ENCODE measurements at regions not wholly inside any gene's neighbourhood (a gene's known extent, or its start where the extent isn't known, plus 50 kb on each side); places are given as distances from the start of the nearest gene placed in this dataset.

DNA sequence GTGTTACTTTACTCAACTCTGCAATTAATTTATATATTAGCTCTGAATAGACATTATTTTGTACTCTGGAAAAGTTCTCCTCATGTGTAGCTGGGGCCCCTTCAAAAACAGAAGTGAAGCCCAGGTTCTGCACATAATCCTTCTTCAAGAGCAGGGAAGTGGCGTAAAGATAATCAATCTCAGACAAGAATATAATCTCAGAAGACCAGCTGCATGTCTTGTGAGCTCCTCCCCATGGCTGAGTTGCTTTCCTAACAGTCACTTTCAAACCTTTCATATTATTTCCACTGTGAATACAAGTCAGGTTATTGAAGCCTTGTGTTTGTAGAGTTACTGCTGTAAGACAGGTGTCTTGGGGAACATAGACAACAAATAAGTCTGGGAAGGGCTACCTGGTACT lies 691.9 kb downstream of the RFPL4B start:
- H3K27ac Mint-ChIP-seq = no peak overlapping the region
- H3K9me3 Mint-ChIP-seq = peaks cover 16% of the 10 kb centered on the region
- TF ChIP-seq CTCF (IDR thresholded peaks at IDR 0.05) = no peak
- no peak for DNase-seq
- H3K36me3 Mint-ChIP-seq (ENCODE audit: low read depth) = peaks cover 7% of the 10 kb centered on the region
- H3K4me1 Mint-ChIP-seq = peaks cover 8% of the 10 kb centered on the region
- no peak overlapping the region for H3K4me3 Mint-ChIP-seq
- H3K27me3 Mint-ChIP-seq (ENCODE audit: low read depth, poor library complexity) = no peaks in the 10 kb centered on the region

DNA sequence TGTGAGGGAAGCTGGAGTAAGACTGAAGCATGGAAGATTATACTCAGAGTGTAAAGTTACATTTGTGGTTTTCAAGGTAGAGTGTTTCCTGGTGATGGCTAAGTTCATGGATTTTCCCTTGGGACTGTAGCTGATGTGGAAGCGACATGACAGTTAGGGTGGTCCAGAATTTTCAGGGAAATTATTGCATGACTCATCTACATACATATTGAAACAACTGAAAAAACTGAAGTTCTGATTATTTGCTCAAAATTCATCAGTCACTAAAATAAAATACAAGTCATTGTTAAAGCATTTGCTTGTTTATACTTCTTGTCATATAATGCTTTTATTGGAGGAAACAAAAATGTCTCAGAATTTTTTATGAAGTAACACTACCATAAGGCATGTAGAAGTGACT lies 700.0 kb downstream of the RFPL4B start:
- no peak overlapping the region for H3K4me3 Mint-ChIP-seq
- no peak for DNase-seq
- no peaks in the 10 kb centered on the region for H3K27me3 Mint-ChIP-seq (ENCODE audit: low read depth, poor library complexity)
- H3K36me3 Mint-ChIP-seq (ENCODE audit: low read depth) = peaks cover 4% of the 10 kb centered on the region
- H3K27ac Mint-ChIP-seq = no peak overlapping the region
- peaks cover 35% of the 10 kb centered on the region for H3K4me1 Mint-ChIP-seq
- H3K9me3 Mint-ChIP-seq = peaks cover 8% of the 10 kb centered on the region
- TF ChIP-seq CTCF (IDR thresholded peaks at IDR 0.05) = no peak

- no peak overlapping the region for H3K27ac Mint-ChIP-seq
- H3K27me3 Mint-ChIP-seq (ENCODE audit: low read depth, poor library complexity) = no peaks in the 10 kb centered on the region
- DNase-seq = no peak
- TF ChIP-seq CTCF (IDR thresholded peaks at IDR 0.05) = no peak
- H3K4me3 Mint-ChIP-seq = no peak overlapping the region
- no peaks in the 10 kb centered on the region for H3K36me3 Mint-ChIP-seq (ENCODE audit: low read depth)
- H3K4me1 Mint-ChIP-seq = peaks cover 42% of the 10 kb centered on the region
- H3K9me3 Mint-ChIP-seq = peaks cover 1% of the 10 kb centered on the region
Observed at GRCh38 chr6:113047932-113048331, 700.8 kb downstream of the RFPL4B start.

DNA sequence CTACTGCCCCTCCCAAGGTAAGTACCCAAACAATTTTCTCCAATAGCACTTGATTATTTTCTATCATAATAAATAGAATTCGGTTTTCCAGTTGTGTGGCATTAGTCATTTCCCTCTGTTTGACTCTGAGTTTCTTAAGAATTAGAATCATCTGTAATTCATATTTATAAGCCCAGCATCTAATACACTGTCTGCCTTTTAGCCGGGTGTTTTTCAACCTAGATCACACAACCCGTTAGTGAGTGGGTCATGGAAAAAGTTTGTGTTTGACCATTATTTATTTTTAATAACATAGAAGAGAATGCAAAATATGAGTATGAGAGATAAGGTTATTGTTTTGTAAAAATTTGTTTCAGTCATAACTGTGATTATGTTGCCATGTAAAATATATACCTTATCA lies 701.6 kb downstream of the RFPL4B start:
- H3K27ac Mint-ChIP-seq = no peak overlapping the region
- no peak for TF ChIP-seq CTCF (IDR thresholded peaks at IDR 0.05)
- H3K36me3 Mint-ChIP-seq (ENCODE audit: low read depth) = no peaks in the 10 kb centered on the region
- no peak overlapping the region for H3K4me3 Mint-ChIP-seq
- H3K4me1 Mint-ChIP-seq = peaks cover 42% of the 10 kb centered on the region
- H3K27me3 Mint-ChIP-seq (ENCODE audit: low read depth, poor library complexity) = no peaks in the 10 kb centered on the region
- no peaks in the 10 kb centered on the region for H3K9me3 Mint-ChIP-seq
- no peak for DNase-seq

DNA sequence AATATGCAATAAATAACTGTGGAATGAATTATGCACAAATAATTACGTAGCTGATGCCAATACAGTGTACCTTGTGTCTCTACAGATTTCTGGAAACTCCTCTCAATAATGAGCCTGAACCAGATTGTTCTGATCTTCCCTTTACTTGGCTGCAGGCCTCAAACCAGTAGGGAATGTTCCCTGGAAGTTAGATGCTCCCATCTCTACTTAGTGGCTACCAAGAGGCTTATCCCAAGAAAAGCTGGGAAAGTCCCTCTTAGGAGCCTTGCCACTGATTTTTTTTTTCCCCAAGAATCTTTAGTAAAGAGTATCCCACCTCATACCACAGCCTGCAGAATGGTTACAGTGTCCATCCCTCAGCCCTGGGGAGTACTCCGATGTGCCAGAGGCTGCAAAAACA lies 702.1 kb downstream of the RFPL4B start:
- H3K36me3 Mint-ChIP-seq (ENCODE audit: low read depth) = no peaks in the 10 kb centered on the region
- no peak for DNase-seq
- H3K27me3 Mint-ChIP-seq (ENCODE audit: low read depth, poor library complexity) = no peaks in the 10 kb centered on the region
- peaks cover 42% of the 10 kb centered on the region for H3K4me1 Mint-ChIP-seq
- H3K4me3 Mint-ChIP-seq = no peak overlapping the region
- H3K9me3 Mint-ChIP-seq = no peaks in the 10 kb centered on the region
- peak overlapping the region; percentile 79 for H3K27ac Mint-ChIP-seq
- no peak for TF ChIP-seq CTCF (IDR thresholded peaks at IDR 0.05)

GRCh38 chr6:113050010-113050858 lies 703.1 kb downstream of the RFPL4B start:
- H3K36me3 Mint-ChIP-seq (ENCODE audit: low read depth) = no peaks in the 10 kb centered on the region
- no peaks in the 10 kb centered on the region for H3K27me3 Mint-ChIP-seq (ENCODE audit: low read depth, poor library complexity)
- TF ChIP-seq CTCF (IDR thresholded peaks at IDR 0.05) = no peak
- H3K4me3 Mint-ChIP-seq = peak overlapping the region; percentile 2
- peaks cover 42% of the 10 kb centered on the region for H3K4me1 Mint-ChIP-seq
- peak overlapping the region; percentile 21 for H3K27ac Mint-ChIP-seq
- peaks cover 3% of the 10 kb centered on the region for H3K9me3 Mint-ChIP-seq
- no peak for DNase-seq

Measured in nephron progenitor cell (in vitro differentiated cells).